SJCRH30 (cell line): ENCODE measurements at regions not wholly inside any gene's neighbourhood (a gene's known extent, or its start where the extent isn't known, plus 50 kb on each side); places are given as distances from the start of the nearest gene placed in this dataset.
A peak's percentile ranks its signal among the peaks of the same experiment; 100 is the strongest.

ENCODE experiments used
- DNase-seq, 2 experiments: peaks; one replicate each; pipeline ENCODE4 v3.0.0-alpha.2; 2015 to 2020
- H3K27ac ChIP-seq: fragments of 250-450 bp; sonication (Bioruptor Pico); 2 replicates; pipeline ENCODE4 v1.5.1; 2020; ENCODE audit warnings: mild to moderate bottlenecking, moderate library complexity
- H3K27me3 ChIP-seq: fragments of 250-450 bp; sonication (Bioruptor Pico); 2 replicates; pipeline ENCODE4 v1.5.1; 2020; ENCODE audit warnings: mild to moderate bottlenecking, moderate library complexity
- H3K36me3 ChIP-seq: fragments of 250-450 bp; sonication (Bioruptor Pico); 2 replicates; pipeline ENCODE4 v1.5.1; 2020; ENCODE audit warnings: mild to moderate bottlenecking, moderate library complexity
- H3K4me1 ChIP-seq: fragments of 250-450 bp; sonication (Bioruptor Pico); 2 replicates; pipeline ENCODE4 v1.5.1; 2020; ENCODE audit warnings: mild to moderate bottlenecking, moderate library complexity
- H3K4me3 ChIP-seq: fragments of 250-450 bp; sonication (Bioruptor Pico); 2 replicates; pipeline ENCODE4 v1.5.1; 2020; ENCODE audit warnings: mild to moderate bottlenecking, moderate library complexity
- H3K9me3 ChIP-seq: fragments of 250-450 bp; sonication (Bioruptor Pico); replicated peaks from 2 replicates; pipeline ENCODE4 v1.5.1; 2020; ENCODE audit warnings: mild to moderate bottlenecking, moderate library complexity

DNA sequence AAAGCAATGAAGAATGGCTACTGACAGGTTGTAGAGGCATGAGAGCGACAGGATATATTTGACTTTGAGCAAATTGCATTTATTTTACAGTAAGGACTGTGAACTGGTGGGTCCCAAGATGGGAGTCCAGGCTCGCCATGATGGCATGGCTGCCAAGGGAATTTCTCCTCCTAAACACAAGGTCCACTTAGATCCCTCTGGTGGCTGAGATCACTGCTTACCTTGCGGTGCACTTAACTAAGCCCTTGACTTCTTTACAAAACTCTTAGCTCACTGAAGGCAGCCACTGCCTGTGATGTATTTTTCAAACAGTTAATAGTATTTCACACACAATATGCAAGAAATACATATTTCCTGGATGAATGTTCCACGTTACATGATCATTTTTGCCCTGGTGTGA, 50.3 kb upstream of the SORBS2 start:
- H3K27ac ChIP-seq = no peak overlapping the region
- H3K4me3 ChIP-seq = no peak overlapping the region
- no peaks in the 10 kb centered on the region for H3K27me3 ChIP-seq
- no peaks in the 10 kb centered on the region for H3K9me3 ChIP-seq
- no peaks in the 10 kb centered on the region for H3K4me1 ChIP-seq
- H3K36me3 ChIP-seq = no peaks in the 10 kb centered on the region
- DNase-seq = no peak

DNA sequence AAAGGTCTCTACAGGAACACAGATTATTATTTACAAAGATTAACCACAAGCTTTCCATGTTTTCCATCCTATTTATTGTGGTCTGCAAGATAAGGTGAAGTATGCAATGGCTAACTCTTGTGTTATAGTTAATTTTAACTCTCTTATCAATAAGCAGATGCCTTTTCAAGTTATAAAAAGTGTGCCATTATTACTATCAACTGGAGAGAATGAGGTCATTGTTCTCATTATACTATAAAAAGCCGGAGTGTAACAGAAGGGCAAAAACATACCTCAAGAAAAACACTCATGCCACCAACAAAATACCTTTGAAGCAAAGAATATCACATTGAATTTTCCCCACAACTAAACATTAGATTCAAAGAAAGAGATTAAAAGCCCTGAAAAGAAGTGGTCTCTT, 52.0 kb upstream of the SORBS2 start:
- Histone ChIP-seq H3K9me3 (no peaks in the 10 kb centered on the region), H3K4me1 (no peaks in the 10 kb centered on the region), H3K4me3 (no peak overlapping the region), H3K27me3 (no peaks in the 10 kb centered on the region), H3K36me3 (no peaks in the 10 kb centered on the region), H3K27ac (no peak overlapping the region)
- no peak for DNase-seq

DNA sequence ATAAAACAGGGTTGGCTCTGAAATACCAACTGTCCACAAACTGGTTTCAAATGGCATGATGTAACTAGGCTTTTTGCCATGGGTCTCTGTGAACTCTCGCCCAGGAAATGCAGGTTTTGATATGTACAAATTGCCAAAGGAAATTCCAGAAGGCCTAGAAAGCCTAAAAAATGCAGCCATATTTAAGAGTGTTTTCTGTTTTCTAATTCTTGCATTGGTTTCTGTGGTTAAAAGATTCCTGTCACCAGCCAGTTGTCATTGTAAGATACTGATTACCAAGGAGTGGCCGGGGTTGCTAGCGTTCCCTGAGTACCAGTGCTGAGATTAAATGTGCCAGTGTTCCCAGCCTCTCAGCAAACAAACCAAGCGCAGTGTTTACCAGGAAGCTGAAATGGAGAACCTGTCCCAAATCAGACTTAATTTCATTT, 53.9 kb upstream of the SORBS2 start:
- H3K9me3 ChIP-seq = no peaks in the 10 kb centered on the region
- H3K4me3 ChIP-seq = no peak overlapping the region
- DNase-seq = peak in 1 of 2 experiments; percentile 2
- H3K36me3 ChIP-seq = no peaks in the 10 kb centered on the region
- H3K27me3 ChIP-seq = no peaks in the 10 kb centered on the region
- no peaks in the 10 kb centered on the region for H3K4me1 ChIP-seq
- no peak overlapping the region for H3K27ac ChIP-seq

DNA sequence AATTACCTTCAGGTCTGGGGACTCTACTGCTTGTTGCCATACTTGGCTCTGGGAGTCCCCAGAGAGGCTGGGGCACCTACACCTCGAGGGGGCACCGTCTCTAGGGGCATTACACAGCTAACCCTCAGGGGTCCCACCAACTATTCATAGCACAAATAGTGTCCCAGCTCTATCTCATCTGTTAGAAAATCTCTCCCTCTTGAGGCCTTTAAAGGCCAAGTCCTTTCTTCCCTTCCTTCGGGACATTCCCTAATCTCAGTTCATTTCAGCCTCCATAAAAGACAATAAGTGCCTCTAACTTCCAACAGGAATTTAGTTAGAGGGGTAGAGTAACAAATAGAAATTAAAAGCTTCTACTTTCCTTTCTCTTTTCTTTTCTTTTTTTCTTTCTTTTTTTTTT, 55.8 kb upstream of the SORBS2 start:
- H3K4me3 ChIP-seq = no peak overlapping the region
- H3K36me3 ChIP-seq = no peaks in the 10 kb centered on the region
- no peaks in the 10 kb centered on the region for H3K4me1 ChIP-seq
- no peak for DNase-seq
- no peaks in the 10 kb centered on the region for H3K9me3 ChIP-seq
- H3K27ac ChIP-seq = no peak overlapping the region
- no peaks in the 10 kb centered on the region for H3K27me3 ChIP-seq

DNA sequence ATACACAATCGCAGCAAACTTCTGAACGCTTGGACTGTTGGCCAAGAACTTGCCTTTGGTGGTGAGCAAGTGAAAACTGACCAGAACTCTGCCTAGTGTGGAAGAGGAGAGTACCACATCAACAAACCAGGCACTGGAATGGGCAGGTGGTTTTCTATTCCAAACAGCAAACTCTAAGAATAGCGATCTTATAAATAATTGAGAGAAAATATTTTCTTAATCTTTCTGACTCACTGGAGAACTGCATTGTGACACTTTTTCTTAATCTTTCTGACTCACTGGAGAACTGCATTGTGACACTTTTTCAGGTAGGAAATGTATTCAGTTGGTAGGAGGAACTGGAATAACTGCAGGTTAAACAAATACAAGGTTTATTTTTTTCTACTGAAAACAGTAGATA, 57.0 kb upstream of the SORBS2 start:
- H3K9me3 ChIP-seq = no peaks in the 10 kb centered on the region
- no peaks in the 10 kb centered on the region for H3K27me3 ChIP-seq
- no peaks in the 10 kb centered on the region for H3K4me1 ChIP-seq
- no peak overlapping the region for H3K27ac ChIP-seq
- no peaks in the 10 kb centered on the region for H3K36me3 ChIP-seq
- no peak overlapping the region for H3K4me3 ChIP-seq
- no peak for DNase-seq

DNA sequence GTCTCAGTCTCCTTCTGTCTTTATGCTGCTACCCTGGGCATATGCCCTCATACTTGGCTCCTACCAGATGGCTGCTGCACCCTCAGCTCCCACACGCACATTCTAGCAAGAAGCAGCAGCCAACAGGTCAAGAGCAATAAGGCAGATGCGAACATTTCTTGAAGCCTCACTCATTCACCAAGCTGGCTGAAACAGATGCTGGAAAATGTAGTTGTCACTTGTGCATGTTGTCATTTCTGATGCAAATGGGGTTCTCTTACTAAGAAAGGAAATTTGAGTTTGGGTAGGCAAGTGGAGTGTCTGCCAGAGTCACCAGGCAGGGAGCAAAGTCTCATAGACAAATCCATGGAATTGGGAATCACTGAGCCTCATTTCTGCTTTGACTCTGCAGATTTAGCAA, 57.4 kb upstream of the SORBS2 start:
- H3K27me3 ChIP-seq = no peaks in the 10 kb centered on the region
- no peaks in the 10 kb centered on the region for H3K4me1 ChIP-seq
- no peaks in the 10 kb centered on the region for H3K36me3 ChIP-seq
- no peak overlapping the region for H3K27ac ChIP-seq
- no peak overlapping the region for H3K4me3 ChIP-seq
- no peaks in the 10 kb centered on the region for H3K9me3 ChIP-seq
- DNase-seq = no peak

DNA sequence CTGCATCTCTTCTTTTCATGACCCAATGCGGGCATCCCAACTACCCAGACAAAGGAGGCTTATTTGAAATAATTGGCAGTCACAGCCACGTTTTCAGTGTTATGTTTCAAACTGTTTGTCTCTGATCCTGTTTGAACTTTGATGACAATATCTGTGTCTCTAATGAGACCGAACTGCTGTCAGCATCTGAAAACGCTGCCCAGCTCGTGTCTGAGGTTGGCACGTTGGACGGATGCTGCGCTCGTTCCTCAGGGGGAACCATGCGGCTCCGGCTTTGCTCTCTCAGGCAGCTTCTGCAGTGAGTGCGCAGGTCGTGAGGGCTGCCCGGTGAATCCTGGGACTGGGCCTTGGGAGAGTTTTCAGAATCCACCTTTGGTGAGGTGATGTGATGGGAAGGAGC, 58.4 kb upstream of the SORBS2 start:
- no peaks in the 10 kb centered on the region for H3K9me3 ChIP-seq
- no peak overlapping the region for H3K4me3 ChIP-seq
- DNase-seq = no peak
- no peak overlapping the region for H3K27ac ChIP-seq
- H3K36me3 ChIP-seq = no peaks in the 10 kb centered on the region
- no peaks in the 10 kb centered on the region for H3K4me1 ChIP-seq
- no peaks in the 10 kb centered on the region for H3K27me3 ChIP-seq

DNA sequence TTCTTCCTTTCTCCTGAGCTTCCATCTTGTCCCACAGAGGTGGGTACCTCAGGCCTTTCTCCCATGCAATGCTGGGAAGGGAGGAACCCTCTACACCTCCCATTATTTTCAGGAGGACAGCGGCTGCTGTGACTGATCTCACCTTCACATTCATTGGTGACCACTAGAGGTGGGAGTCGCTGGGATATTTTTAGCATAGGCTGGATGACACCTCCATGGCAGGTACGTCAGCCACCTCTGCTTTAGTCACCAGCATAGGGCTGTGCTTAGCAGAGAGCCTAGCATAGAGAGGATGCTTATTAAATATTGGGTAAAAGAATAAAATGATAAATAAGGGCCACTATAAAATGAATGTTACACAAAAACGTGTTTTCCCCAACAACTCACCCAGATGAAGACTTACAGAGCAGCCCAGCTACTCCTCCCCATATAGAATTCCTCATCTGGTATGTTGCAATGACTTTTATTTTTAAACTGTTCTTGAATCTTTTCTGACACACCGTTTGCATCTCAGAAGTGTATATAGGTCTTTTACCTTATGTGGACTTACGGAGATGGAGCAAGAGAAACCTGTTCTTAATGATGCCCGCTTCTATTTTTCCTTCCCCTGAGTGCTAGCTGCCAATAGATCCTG, 60.9 kb upstream of the SORBS2 start:
- no peak for DNase-seq
- Histone ChIP-seq H3K36me3 (no peaks in the 10 kb centered on the region), H3K4me1 (no peaks in the 10 kb centered on the region)

DNA sequence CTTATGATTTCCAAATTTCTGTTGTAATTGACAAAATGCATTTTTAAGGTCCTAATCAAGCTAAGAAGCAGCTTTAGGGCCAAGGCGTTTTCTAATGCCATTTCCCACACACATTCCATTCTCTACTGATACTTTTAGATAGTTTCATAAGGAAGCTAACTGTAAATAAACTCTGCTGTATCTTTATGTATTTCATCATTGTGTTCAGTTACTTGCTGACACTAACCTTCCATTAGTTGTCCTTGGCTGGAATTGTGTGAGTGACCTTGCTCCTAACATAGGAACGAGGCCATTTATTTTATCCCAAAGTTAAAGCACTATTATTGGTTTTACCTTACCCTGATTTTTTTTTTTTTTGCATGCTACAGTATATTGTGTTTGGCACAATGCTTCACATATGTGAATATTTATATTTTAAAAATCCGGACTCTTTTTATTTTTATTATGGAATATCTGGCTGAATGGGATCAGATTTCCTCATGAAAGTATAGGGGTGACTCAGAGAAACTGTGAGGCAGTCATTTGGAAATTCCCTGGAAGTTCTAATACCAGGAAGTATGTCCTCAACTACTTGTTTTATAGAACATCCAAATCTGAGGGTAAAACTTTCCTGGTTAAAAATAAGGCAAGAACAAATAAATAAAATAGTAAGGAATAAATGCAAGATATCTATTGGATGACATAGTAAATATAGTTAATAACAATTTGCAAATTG, 62.7 kb upstream of the SORBS2 start:
- no peaks in the 10 kb centered on the region for H3K9me3 ChIP-seq
- H3K4me3 ChIP-seq = no peak overlapping the region
- H3K27ac ChIP-seq = no peak overlapping the region
- DNase-seq = no peak
- H3K36me3 ChIP-seq = no peaks in the 10 kb centered on the region
- no peaks in the 10 kb centered on the region for H3K27me3 ChIP-seq
- no peaks in the 10 kb centered on the region for H3K4me1 ChIP-seq

More for the DNA sequence above, 60.9 kb upstream of the SORBS2 start:
- H3K4me3 ChIP-seq = no peak overlapping the region
- H3K27ac ChIP-seq = no peak overlapping the region
- H3K9me3 ChIP-seq = no peaks in the 10 kb centered on the region
- H3K27me3 ChIP-seq = no peaks in the 10 kb centered on the region

DNA sequence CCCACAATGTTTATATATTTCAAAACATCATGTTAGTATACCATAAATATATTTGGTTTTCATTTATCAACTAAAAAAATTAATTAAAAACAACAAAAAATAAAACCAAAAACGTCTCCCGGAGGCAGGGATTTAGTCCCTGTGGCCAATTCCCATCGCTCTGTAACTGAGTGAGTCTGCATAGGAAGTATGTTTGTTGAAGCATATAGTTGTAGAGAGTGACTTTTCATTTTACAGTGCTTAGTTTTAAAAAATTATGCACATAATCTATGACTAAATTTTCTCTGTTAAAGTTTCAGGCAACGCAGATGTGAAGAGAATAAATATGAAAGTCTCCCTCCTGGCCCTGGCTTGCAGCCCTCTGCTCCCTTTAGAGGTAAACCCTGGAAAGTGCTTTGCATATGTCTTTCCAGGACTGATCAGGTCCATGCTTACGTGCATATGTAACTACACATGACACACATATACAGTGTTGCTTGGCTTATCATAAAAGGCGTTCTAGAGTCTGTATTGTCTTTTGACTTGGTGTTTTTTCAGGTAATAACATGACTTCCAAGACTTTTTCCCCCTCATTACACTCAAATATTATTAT, 63.4 kb upstream of the SORBS2 start:
- H3K27me3 ChIP-seq = no peaks in the 10 kb centered on the region
- no peaks in the 10 kb centered on the region for H3K36me3 ChIP-seq
- no peak for DNase-seq
- no peak overlapping the region for H3K27ac ChIP-seq
- H3K9me3 ChIP-seq = no peaks in the 10 kb centered on the region
- H3K4me1 ChIP-seq = no peaks in the 10 kb centered on the region
- no peak overlapping the region for H3K4me3 ChIP-seq

DNA sequence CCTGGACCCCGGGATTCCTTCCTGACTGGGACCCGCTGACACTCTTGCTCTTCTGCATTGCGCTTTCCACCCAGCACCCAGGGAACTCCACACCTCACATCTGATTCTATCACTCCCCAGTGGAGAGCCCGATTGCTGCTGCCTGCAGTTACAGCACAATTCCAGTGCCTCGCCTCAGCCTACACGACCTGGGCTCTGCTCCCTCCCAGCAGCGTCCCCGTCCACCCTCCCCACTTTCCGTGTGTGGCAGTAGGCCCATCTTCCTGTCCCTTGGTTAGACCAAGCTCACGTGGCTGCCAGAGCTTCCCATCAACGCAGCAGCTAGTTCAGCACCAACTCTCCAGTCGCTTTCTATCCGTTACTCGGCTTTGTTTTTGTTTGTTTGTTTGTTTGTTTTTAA, 66.6 kb upstream of the SORBS2 start:
- no peak for DNase-seq
- Histone ChIP-seq H3K27ac (no peak overlapping the region), H3K27me3 (no peaks in the 10 kb centered on the region), H3K4me1 (no peaks in the 10 kb centered on the region), H3K9me3 (no peaks in the 10 kb centered on the region), H3K4me3 (no peak overlapping the region), H3K36me3 (no peaks in the 10 kb centered on the region)

DNA sequence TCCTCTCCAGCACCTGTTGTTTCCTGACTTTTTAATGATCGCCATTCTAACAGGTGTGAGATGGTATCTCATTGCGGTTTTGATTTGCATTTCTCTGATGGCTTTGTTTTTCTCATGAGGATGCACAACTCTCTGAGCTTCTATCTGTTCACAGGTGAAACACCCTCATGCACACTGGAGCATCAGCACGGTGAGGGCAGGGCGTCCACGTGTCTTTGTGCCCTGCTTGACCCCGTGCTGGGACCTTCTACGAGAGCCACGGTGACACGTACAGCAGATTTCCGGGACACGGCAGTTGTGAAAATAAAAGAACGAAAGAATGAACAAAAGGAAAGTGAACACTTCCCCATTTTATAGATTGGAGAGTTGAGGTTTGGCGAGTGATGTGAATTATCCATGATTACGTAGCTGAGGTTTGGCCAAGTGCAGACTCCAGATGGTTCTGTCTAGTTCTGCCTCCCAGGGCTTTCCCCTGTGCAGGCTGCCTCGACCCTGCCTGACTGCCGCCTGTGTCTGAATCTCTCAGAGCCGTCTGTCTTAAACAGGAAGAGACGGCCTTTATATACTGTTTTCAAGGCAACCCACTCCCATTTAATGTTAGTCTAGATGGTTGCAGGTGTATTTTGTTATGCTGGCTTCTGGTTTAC, 67.8 kb upstream of the SORBS2 start:
- Histone ChIP-seq H3K4me1 (no peaks in the 10 kb centered on the region), H3K9me3 (no peaks in the 10 kb centered on the region), H3K27ac (no peak overlapping the region), H3K4me3 (no peak overlapping the region), H3K27me3 (no peaks in the 10 kb centered on the region), H3K36me3 (no peaks in the 10 kb centered on the region)
- no peak for DNase-seq

DNA sequence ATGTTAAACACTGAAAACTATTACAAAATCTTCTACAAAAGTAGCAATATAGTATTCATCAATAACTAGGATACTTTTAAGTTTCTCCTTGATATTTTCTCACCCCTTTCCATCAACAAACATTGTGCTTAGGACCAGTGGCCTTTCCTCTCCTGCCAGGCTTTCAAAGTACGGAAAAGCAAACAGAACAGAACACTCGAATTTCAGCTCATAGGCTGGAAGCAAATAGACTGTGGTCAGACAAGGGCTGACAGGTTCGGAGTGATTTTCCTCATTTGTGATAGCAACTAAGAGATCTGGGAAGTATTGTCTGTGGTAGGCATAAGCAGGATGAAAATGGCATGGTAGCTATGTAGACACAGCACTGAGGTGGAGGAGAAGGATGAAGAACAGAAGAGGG, 68.6 kb upstream of the SORBS2 start:
- no peak overlapping the region for H3K27ac ChIP-seq

DNA sequence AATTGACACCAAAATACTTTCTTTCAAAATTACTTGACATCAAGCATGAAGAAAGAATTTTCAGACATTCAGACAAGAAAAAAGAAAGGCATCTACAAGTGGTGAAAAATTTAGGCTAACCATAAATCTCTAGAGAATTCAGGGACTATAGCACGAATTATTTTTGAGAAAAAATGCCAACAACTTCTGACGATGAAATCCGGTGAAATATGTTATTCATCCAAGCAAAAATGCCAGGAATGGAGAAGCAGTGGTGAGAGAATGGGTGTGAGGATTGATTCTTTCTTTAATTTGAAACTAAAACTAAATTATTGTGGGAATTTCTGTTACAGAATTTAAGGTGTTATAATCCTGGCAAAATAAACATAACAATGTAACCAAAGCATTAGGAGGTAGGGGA, 69.4 kb upstream of the SORBS2 start:
- DNase-seq = no peak
- no peaks in the 10 kb centered on the region for H3K4me1 ChIP-seq
- H3K27me3 ChIP-seq = no peaks in the 10 kb centered on the region
- H3K4me3 ChIP-seq = no peak overlapping the region
- no peaks in the 10 kb centered on the region for H3K9me3 ChIP-seq
- no peaks in the 10 kb centered on the region for H3K36me3 ChIP-seq
- H3K27ac ChIP-seq = no peak overlapping the region

More for the DNA sequence above, 68.6 kb upstream of the SORBS2 start:
- no peaks in the 10 kb centered on the region for H3K4me1 ChIP-seq
- H3K4me3 ChIP-seq = no peak overlapping the region
- no peaks in the 10 kb centered on the region for H3K36me3 ChIP-seq
- DNase-seq = no peak
- no peaks in the 10 kb centered on the region for H3K9me3 ChIP-seq
- H3K27me3 ChIP-seq = no peaks in the 10 kb centered on the region

DNA sequence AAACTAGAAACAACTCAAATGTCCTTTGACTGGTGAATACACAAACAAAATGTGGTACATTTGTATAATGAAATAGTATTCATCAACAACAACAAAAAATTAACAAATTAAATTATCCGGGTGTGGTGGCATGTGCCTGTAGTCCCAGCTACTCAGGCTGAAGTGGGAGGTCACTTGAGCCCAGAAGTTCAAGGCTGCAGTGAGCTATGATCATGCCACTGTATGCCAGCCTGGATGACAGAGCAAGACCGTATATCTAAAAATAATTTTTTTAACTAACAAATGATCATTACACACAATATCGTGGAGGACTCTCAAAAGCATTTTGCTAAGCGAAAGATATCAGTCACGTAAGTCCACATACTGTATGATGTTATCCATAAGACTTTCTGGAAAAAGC, 71.6 kb upstream of the SORBS2 start:
- H3K27me3 ChIP-seq = no peaks in the 10 kb centered on the region
- H3K4me1 ChIP-seq = no peaks in the 10 kb centered on the region
- no peak overlapping the region for H3K27ac ChIP-seq
- no peak overlapping the region for H3K4me3 ChIP-seq
- no peak for DNase-seq
- H3K9me3 ChIP-seq = no peaks in the 10 kb centered on the region
- no peaks in the 10 kb centered on the region for H3K36me3 ChIP-seq
